ENCODE measurements at regions not wholly inside any gene's neighbourhood (a gene's known extent, or its start where the extent isn't known, plus 50 kb on each side); places are given as distances from the start of the nearest gene placed in this dataset.
"Not testable (repeated sequence)": the region's sequence is repeated elsewhere in the genome, so short reads cannot be mapped to it uniquely, and the experiment has no call there.

DNA sequence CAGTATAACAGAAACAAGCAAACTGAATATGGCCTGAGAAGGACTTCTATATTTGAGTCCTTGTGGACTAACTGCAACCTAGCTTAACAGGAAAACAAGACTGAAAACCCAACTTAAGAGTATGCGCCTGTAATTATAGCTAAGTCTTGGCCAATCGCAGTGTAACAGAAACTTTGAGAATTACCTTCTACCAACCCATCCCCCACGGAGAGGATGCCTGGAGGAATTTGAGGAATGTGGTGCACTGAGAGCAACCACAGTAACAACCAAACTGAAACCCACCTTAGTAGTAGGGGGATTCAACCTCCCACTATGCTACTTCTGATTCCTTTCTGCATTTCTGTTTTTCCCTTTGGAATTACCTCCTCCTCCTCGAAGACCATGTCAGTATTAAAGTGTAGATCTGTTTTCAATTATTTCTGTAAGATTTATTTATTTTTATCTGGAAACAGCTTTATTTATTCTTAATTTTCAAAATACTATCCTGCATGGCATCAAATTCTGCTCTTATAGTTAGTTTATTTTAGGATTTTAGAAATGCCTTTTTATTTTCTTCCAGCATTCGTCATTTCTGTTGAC lies 393.6 kb downstream of the KCNA4 start:
- no peak for DNase-seq

DNA sequence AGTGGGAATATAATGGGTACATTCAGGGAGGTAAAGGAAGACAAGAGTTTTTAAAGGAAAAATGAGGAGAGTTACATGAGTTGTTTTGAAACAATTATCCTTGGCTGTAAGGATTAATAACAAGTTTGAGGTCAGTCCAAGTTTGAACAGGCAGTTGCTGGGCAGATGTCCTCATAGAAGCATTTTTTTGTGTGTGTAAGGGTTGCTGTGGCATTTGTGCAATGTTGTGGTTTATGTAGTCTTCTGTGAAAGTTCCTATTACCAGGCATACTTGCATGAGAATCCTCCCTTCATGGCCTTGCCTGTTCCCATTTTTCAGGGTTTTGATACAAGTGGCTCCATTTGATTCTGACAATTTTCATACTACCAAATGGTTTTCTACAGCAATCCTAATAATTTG lies 400.2 kb downstream of the KCNA4 start:
- DNase-seq: no peak

GRCh38 chr11:29612423-29612822 lies 404.4 kb downstream of the KCNA4 start:
- no peak for DNase-seq

DNA sequence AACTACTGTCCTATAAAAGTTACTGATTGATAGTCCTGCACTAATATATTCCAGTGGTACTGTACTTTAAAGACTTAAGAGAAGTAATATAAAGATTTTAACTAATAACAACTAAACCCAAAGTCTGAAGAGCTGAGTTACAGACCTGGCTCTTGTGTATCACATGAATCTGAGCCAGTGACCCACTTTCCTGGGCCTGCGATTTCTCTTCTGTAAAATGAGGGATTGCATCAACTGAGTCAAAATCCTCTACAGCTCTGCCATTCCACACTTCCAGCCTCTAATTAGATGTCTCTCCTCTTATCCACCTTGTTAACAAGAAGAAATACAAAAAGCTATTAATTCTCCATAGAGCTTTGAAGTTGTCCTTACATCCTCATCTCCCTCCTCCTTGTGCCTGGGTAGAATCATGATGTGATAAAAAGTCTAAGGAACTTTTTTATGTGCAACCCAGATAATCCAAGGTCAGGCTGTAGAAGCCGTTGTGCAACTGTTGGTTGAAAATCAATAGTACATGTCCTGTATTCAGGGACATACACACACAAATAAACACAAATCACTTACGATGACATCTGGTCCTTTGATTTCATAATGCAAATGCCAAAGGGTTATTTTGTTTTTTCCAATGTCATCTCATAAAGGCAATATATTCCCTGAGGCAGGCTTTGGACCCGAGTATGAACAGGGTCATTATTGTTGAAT lies 410.3 kb downstream of the KCNA4 start:
- no peak for DNase-seq

- DNase-seq: not testable (repeated sequence)
Measured at GRCh38 chr11:29600151-29600575, 416.7 kb downstream of the KCNA4 start.

- no peak for DNase-seq
Measured at GRCh38 chr11:29584342-29584741, 432.5 kb downstream of the KCNA4 start.

DNA sequence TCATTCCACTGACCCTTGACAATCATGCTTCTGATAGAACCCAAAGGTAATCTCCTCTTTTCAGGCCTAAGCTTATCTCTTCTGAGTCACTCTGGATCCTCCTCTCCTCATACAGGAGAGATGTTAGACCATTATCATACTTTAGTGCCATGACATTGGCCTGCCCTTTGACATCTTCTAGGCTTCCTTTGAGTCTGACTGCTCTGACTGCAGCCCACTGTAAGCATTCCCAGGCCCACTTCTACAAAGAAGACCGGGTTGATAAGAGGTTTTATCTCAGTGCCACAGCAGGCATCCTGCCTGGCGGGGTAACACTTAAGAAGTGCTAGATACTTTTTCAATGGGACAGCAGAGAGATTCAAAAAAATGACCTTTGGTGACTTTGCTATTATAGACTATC lies 438.0 kb downstream of the KCNA4 start:
- DNase-seq: no peak

DNA sequence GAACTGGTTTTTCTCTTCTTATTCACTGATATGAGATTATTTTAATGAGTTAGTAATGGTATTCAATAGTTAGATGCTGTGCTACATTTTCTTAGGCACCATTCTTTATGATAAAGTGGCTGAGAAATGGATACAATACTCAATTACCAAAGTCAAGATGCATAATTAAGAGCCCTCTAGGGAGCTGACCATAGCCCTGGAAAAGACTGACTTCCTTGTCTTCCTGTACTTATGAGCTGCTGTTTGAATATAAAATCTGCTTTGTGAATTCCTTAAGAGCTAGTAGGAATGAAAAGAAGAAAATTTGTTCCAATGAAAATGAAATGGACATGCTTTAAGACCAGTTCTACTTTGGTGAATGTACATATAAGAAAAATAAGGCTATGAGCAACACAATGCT lies 452.3 kb downstream of the KCNA4 start:
- DNase-seq: no peak

DNA sequence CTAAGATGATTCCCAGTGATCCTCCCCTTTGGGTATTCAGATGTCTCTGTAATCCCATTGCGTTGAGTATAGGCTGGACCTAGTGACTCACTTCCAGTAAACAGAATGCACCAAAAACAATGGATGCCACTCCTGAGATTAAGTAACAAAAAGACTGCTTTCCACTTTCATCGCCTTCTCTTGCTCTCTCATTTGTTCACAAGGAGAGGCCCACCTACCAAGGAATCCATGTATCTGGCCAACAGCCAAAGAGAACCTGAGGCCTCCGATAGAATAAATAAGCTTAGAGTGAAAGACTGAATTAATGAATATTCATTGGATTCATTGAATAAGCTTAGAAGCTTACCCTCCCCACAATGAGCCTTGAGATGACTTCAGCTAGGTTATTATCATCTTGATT lies 454.6 kb downstream of the KCNA4 start:
- DNase-seq: no peak

- DNase-seq: no peak
Measured at GRCh38 chr11:29553990-29554389, 462.8 kb downstream of the KCNA4 start.

GRCh38 chr11:29538339-29539036 lies 478.3 kb downstream of the KCNA4 start:
- no peak for DNase-seq

DNA sequence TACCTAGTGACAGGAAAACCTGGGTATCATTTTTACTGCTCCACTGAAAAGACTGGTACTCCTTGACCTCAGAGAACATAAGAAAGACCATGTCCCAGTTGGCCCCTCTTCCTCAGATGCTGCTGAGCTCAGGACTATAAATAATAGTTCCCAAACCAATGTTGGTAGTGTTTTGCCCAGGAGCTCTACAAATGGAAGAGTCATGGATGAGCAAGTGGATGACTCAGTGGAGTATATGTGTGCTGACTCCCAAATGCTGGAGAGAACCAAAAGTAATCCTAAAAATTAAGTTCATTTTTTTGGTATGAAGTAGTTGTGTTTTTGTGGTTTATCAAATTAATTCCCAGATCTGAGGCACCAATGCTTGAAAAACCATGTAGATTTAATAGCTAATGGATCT lies 482.0 kb downstream of the KCNA4 start:
- DNase-seq: no peak

- DNase-seq: no peak
Measured at GRCh38 chr11:29530961-29531360, 485.9 kb downstream of the KCNA4 start.

DNA sequence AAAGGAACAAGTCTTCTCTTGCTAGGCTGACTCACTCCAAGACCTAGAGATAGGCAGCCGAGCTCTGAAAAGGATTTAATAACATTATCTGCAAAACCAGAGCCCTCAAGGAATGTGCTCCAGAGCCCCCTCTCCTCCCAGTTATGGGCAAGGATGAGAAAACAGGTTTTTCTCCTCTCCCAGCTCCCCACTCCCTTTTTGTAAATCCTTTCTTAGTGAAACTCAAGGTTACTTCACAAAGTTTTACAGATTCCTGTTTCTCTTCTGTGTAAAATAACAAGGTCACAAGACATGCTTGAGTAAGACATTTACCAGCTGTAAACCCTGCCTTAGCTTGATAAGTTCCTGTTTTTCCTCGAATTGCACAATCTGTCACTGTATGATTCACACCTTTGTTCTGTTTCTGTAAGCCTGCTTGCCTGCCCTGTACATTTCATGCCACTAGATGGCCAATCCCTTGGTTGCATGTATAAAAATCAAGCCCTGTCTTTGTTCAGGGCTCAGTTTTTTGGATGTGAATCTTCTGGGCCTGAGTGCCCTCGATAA lies 489.4 kb downstream of the KCNA4 start:
- no peak for DNase-seq

DNA sequence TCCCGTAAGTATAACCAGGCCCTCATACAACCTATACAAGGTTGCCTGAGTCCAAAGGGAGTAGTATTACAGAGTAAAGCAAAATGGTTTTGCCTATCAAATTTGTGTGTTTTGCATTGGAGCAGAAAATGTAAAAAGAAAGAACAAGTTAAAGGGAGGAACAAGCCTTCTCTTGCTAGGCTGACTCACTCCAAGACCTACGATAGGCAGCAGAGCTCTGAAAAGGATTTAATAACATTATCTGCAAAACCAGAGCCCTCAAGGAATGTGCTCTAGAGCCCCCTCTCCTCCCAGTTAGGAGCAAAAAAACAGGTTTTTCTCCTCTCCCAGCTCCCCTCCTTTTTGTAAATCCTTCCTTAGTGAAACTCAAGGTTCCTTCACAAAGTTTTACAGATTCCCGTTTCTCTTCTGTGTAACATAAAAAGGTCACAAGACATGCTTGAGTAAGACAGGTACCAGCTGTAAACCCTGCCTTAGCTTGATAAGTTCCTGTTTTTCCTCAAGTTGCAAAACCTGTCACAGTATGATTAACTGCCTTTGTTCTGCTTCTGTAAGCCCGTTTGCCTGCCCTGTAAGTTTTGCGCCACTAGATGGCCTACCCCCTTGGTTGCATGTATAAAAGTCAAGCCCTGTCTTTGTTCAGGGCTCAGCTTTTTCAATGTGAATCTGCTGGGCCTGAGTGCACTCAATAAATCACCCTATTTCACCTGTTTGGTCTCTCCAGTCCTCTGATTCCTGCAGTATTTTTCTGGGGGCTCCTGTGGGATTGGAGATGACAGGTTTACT lies 498.2 kb downstream of the KCNA4 start:
- no peak for DNase-seq

DNA sequence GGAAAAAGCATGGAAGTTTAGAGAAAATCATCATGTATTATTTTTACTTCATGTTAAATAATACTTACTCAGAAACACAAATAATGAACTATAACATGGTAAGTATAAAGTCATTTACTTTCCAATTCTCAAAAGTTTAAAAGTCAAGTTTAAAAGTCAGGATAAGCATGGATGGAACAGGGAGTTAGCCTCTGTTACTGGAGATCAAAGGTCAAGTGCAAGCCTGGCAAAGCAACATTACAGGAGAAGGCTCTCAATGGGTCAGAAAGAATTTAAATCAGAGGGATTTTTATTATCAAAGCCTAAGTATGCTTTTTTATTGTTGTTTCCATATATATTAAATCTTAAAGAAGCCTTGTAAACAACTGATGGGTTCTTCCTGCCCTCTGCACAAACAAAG lies 505.4 kb downstream of the KCNA4 start:
- DNase-seq: no peak

GRCh38 chr11:29507376-29507775 lies 509.5 kb downstream of the KCNA4 start:
- peak; percentile 70 for DNase-seq

GRCh38 chr11:29495676-29496075 lies 521.2 kb downstream of the KCNA4 start:
- no peak for DNase-seq

GRCh38 chr11:29490938-29491337 lies 525.9 kb downstream of the KCNA4 start:
- DNase-seq: no peak

GRCh38 chr11:29486301-29486700 lies 530.5 kb downstream of the KCNA4 start:
- no peak for DNase-seq

DNA sequence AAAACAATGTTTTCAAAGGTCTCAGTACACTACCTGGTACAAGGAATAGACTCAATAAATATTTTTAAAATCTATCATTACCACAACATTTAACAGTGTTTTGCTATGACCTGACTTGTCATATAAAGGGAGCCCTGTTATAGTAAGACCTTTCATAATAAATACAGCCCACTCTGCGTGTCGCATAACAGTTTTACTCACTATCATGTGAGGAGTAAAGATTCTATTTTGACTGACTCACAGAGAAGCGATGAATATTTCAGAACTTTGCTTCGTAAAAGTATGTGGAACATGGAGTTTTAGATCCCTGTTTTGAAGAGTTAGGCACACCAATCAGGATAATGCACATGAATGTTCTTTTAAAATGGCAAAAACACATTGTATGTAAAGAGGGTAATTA lies 531.2 kb downstream of the KCNA4 start:
- no peak for DNase-seq

- DNase-seq: no peak
Measured at GRCh38 chr11:29484548-29484947, 532.3 kb downstream of the KCNA4 start.

GRCh38 chr11:29483831-29484230 lies 533.0 kb downstream of the KCNA4 start:
- no peak for DNase-seq

Measured in eye (tissue), 1 donor.